Lung (tissue), 11 donors: ENCODE measurements at regions not wholly inside any gene's neighbourhood (a gene's known extent, or its start where the extent isn't known, plus 50 kb on each side); places are given as distances from the start of the nearest gene placed in this dataset.

Source experiments
- ATAC-seq: fragments of 200-7000 bp; cut with Tn5 transposase; one replicate; pipeline ENCODE4 v1.9.1; 2020; ENCODE audit warnings: moderate number of reproducible peaks; ENCODE audit not compliant: insufficient read depth, low FRiP score
- DNase-seq, 3 donors: peaks; one replicate each; pipeline ENCODE4 v3.0.0-alpha.2; 2013 to 2017
- H3K27ac ChIP-seq, 2 donors: one replicate each; pipeline ENCODE4 v1.5.1; 2013; ENCODE audit warnings: mild to moderate bottlenecking in 2 of 2, moderate library complexity in 2 of 2, control low read depth in 1 of 2, inconsistent platforms in 1 of 2, low read depth in 1 of 2, low read length in 1 of 2
- H3K27me3 ChIP-seq, 3 donors: one replicate each; pipeline ENCODE4 v1.5.1; 2013; ENCODE audit warnings: low read length in 2 of 3; ENCODE audit not compliant: control insufficient read depth in 3 of 3, insufficient read depth in 3 of 3
- H3K36me3 ChIP-seq, 4 donors: one replicate each; pipeline ENCODE4 v1.5.1; 2013; ENCODE audit warnings: low read length in 4 of 4, mild to moderate bottlenecking in 1 of 4, moderate library complexity in 1 of 4; ENCODE audit not compliant: control insufficient read depth in 4 of 4, insufficient read depth in 4 of 4
- H3K4me1 ChIP-seq, 5 donors: one replicate each; pipeline ENCODE4 v1.5.1; 2013; ENCODE audit warnings: low read length in 5 of 5, mild to moderate bottlenecking in 2 of 5, moderate library complexity in 1 of 5; ENCODE audit not compliant: control insufficient read depth in 5 of 5, insufficient read depth in 5 of 5
- H3K4me3 ChIP-seq: one replicate; pipeline ENCODE4 v1.5.1; 2013; ENCODE audit warnings: mild to moderate bottlenecking, control low read depth, moderate library complexity
- H3K9ac ChIP-seq, 2 donors: one replicate each; pipeline ENCODE4 v1.5.1; 2013; ENCODE audit warnings: low read length in 2 of 2, control low read depth in 1 of 2; ENCODE audit not compliant: insufficient read depth in 1 of 2
- H3K9me3 ChIP-seq, 4 donors: one replicate each; pipeline ENCODE4 v1.5.1; 2013; ENCODE audit warnings: low read length in 3 of 4, mild to moderate bottlenecking in 1 of 4, moderate library complexity in 1 of 4; ENCODE audit not compliant: control insufficient read depth in 4 of 4, insufficient read depth in 3 of 4
- CTCF ChIP-seq: IDR thresholded peaks from 2 replicates; pipeline ENCODE4 v1.5.1; 2012; ENCODE audit warnings: mild to moderate bottlenecking; ENCODE audit errors: control extremely low read depth, extremely low read depth
- WGBS, 2 donors: extraction: QIAGEN DNeasy Blood & Tissue Kit; methylation state at CpG; one replicate each; pipeline ENCODE4 v1.1.7; 2013; 5-methylcytosine and 5-hydroxymethylcytosine counted together
- donor health status: control.
- donor health status: control.
- donor health status: Bipolar disorder and iron deficiency.
- donor health status: healthy.
- donor health status: DM: yes; HTN: yes; CAD: no.

GRCh38 chr13:83740622-83741021, 141.7 kb downstream of the SLITRK1 start:
- Histone ChIP-seq H3K9ac (no peak overlapping the region), H3K4me3 (no peak overlapping the region), H3K36me3 (no peaks in the 10 kb centered on the region), H3K9me3 (peaks cover 0 to 3% (median 0%) of the 10 kb centered on the region in 4 donors), H3K27ac (no peak overlapping the region), H3K4me1 (no peaks in the 10 kb centered on the region), H3K27me3 (no peaks in the 10 kb centered on the region)
- DNase-seq (no peak), ATAC-seq (no peak)
- TF ChIP-seq CTCF, result no peak

GRCh38 chr13:83738407-83738806, 143.9 kb downstream of the SLITRK1 start:
- Histone ChIP-seq H3K9me3 (no peaks in the 10 kb centered on the region), H3K27me3 (no peaks in the 10 kb centered on the region), H3K4me3 (no peak overlapping the region), H3K36me3 (no peaks in the 10 kb centered on the region), H3K4me1 (no peaks in the 10 kb centered on the region), H3K27ac (no peak overlapping the region), H3K9ac (no peak overlapping the region)
- ATAC-seq, result no peak
- DNase-seq, result no peak
- 91 to 93% methylated on average over 4 of the region's 4 CpGs for WGBS, 2 donors
- no peak for TF ChIP-seq CTCF

GRCh38 chr13:83733293-83733692, 149.0 kb downstream of the SLITRK1 start:
- Histone ChIP-seq H3K27me3 (no peaks in the 10 kb centered on the region), H3K9me3 (no peaks in the 10 kb centered on the region), H3K36me3 (no peaks in the 10 kb centered on the region), H3K4me1 (no peaks in the 10 kb centered on the region), H3K4me3 (no peak overlapping the region), H3K27ac (no peak overlapping the region), H3K9ac (no peak overlapping the region)
- ATAC-seq, result no peak
- DNase-seq, result no peak
- TF ChIP-seq CTCF, result no peak

GRCh38 chr13:83732755-83733154, 149.5 kb downstream of the SLITRK1 start:
- H3K4me3 ChIP-seq, result no peak overlapping the region
- H3K36me3 ChIP-seq, result no peaks in the 10 kb centered on the region
- no peak overlapping the region for H3K27ac ChIP-seq
- no peak overlapping the region for H3K9ac ChIP-seq
- no peaks in the 10 kb centered on the region for H3K9me3 ChIP-seq
- DNase-seq (no peak), ATAC-seq (no peak)
- no peaks in the 10 kb centered on the region for H3K4me1 ChIP-seq
- TF ChIP-seq CTCF, result no peak
- WGBS, 2 donors, result 56 to 69% methylated on average over 3 of the region's 3 CpGs
- no peaks in the 10 kb centered on the region for H3K27me3 ChIP-seq
